NCI-H69 (cell line): ENCODE measurements at regions not wholly inside any gene's neighbourhood (a gene's known extent, or its start where the extent isn't known, plus 50 kb on each side); places are given as distances from the start of the nearest gene placed in this dataset.
"Not testable (repeated sequence)": the region's sequence is repeated elsewhere in the genome, so short reads cannot be mapped to it uniquely, and the experiment has no call there.

ENCODE experiments used
- DNase-seq: peaks from one replicate; lab custom pipeline; 2025; lab: John Stamatoyannopoulos, UW

DNA sequence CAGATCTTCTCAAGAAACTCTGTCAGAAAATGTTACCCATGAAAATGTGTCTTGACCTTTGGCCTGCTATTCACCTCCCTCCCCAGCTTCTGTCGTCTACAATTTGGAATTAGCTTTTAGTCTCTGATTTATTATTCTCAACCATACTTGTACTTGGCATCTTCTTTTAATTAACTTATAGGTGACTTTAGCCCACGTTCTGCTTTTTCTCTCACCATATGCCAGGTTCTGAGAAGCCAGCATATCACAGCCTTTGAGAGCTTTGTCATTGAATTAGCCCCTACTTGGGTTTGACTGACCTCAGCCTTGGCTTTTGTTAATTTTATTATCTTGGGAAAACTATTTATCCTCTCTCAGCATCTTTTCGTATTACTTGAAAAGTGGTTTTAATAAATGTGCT lies 355.9 kb downstream of the OXSM start:
- DNase-seq: no peak

DNA sequence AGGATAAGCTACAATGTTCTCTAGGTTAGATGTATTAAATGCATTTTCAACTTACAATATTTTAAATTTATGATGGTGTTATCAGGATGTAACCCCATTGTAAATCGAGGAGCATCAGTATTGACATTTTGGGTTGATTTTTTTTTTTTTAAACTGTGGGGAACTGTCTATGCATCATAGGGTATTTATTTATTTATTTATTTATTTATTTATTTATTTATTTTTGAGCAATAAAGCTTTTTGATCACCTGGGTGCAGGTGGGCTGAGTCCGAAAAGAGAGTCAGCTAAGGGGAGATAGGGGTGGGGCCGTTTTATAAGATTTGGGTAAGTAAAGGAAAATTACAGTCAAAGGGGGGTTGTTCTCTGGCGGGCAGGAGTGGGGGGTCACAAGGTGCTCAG lies 367.5 kb downstream of the OXSM start:
- not testable (repeated sequence) for DNase-seq

DNA sequence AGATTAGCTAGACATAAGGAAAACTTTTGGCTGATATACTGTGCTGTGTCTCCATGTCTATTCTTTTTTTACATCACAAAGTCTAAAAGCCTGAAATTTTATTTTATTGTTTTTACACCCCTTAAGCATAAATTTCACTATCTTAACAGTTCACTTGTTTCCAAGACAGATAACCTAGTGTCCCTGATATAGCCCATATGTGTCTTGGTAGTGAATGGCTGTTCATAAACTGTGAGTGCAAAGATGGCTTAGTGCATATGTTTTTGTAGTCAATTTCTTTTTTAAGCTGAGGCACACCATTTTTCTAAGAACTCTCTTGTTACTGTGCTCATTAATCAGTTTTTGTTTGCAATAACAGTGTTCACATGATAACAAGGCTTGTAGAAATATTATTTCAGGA lies 381.1 kb downstream of the OXSM start:
- no peak for DNase-seq

- no peak for DNase-seq
Observed at GRCh38 chr3:26191556-26191955, 401.7 kb downstream of the OXSM start.

GRCh38 chr3:26193558-26193957 lies 403.7 kb downstream of the OXSM start:
- DNase-seq: peak; percentile 20

GRCh38 chr3:26196781-26197180 lies 406.9 kb downstream of the OXSM start:
- no peak for DNase-seq

GRCh38 chr3:26198609-26199008 lies 408.7 kb downstream of the OXSM start:
- no peak for DNase-seq

GRCh38 chr3:26202169-26202568 lies 412.3 kb downstream of the OXSM start:
- no peak for DNase-seq

- DNase-seq: no peak
Observed at GRCh38 chr3:26205475-26205874, 415.6 kb downstream of the OXSM start.

- DNase-seq: no peak
Observed at GRCh38 chr3:26208201-26208600, 414.4 kb upstream of the LRRC3B start.

GRCh38 chr3:26229801-26230200 lies 392.8 kb upstream of the LRRC3B start:
- peak; percentile 4 for DNase-seq

- no peak for DNase-seq
Observed at GRCh38 chr3:26233374-26233773, 389.2 kb upstream of the LRRC3B start.

GRCh38 chr3:26236531-26236930 lies 386.0 kb upstream of the LRRC3B start:
- peak; percentile 32 for DNase-seq

DNA sequence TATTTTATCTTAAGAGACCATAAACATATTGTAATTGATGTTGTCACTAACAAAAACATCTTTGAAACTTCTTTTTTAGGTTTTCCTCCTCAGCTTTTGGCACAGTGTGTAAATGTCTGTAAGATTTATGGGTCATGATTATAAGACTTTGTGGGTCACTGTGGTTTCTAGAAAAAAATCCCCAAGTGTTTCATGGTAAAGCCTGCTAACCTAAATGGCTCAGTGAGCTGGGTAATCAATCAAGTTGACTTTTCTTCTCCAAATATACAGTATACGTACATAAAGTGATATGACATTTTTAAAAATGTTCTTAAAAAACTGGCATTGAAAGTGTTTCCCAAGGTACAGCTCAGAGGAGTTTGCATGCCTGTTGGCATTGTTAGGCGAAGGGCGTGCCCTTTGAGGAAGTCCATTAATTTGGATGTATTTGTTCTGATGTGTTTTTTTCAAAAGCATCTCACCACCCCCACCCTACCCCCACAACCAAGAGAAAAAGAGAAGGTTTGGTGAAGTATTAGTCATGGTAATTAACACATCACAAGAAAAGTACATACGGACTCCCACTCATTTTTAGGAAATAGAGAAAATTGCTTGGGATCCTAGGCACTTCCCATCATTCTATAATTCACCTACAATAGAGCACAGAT lies 385.4 kb upstream of the LRRC3B start:
- peak; percentile 30 for DNase-seq

DNA sequence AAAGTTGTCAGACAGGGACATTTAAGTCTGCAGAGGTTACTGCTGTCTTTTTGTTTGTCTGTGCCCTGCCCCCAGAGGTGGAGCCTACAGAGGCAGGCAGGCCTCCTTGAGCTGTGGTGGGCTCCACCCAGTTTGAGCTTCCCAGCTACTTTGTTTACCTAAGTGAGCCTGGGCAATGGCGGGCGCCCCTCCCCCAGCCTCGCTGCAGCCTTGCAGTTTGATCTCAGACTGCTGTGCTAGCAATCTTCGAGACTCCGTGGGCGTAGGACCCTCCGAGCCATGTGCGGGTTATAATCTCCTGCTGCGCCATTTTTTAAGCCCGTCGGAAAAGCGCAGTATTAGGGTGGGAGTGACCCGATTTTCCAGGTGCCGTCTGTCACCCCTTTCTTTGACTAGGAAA lies 378.0 kb upstream of the LRRC3B start:
- DNase-seq: not testable (repeated sequence)

DNA sequence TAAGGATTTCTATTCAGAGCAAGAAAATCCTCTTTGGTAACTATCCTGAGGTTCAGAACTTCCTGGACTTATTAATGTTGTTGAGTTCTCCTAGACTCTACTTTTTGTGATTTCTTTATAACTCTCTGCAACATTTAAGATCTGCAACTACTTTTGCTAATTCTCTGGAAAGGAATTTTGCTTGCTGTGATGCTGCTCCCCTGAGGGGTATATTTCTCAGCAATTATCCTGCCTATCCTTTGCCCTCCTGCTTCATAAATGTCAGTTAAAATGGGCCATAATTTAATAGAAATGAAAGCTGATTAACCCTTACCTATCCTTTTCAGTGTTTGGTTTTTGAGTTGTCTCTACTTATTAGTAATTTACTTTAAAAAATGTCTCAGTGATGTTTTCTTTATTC lies 377.3 kb upstream of the LRRC3B start:
- DNase-seq: peak; percentile 1

- no peak for DNase-seq
Observed at GRCh38 chr3:26246901-26247300, 375.7 kb upstream of the LRRC3B start.

GRCh38 chr3:26247712-26248111 lies 374.9 kb upstream of the LRRC3B start:
- DNase-seq: no peak

- no peak for DNase-seq
Observed at GRCh38 chr3:26252001-26252400, 370.6 kb upstream of the LRRC3B start.

GRCh38 chr3:26256224-26256623 lies 366.3 kb upstream of the LRRC3B start:
- no peak for DNase-seq

GRCh38 chr3:26259176-26259575 lies 363.4 kb upstream of the LRRC3B start:
- no peak for DNase-seq

DNA sequence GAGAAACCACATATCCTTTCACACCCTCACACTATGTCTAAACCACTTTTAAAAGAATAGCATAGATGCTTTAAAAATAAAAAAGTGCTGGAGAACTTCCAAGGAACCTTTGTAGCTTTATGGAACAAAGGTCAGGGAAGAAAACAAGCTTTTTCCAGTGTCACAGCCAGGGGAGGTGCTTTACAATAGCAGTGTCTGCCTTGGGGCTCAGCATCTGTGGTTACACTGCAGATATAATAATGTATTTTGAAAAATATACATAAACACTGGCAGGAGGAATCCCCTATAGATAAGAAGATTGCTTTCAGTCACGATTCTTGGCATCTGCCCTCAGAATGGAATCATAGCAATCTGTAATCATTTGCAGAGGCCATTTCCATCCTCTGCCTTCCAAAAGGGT lies 362.4 kb upstream of the LRRC3B start:
- no peak for DNase-seq

GRCh38 chr3:26264708-26265107 lies 357.9 kb upstream of the LRRC3B start:
- DNase-seq: no peak

GRCh38 chr3:26271848-26272247 lies 350.7 kb upstream of the LRRC3B start:
- DNase-seq: no peak

- no peak for DNase-seq
Observed at GRCh38 chr3:26273196-26273595, 349.4 kb upstream of the LRRC3B start.
